HG03442 (cell line): ENCODE measurements at regions not wholly inside any gene's neighbourhood (a gene's known extent, or its start where the extent isn't known, plus 50 kb on each side); places are given as distances from the start of the nearest gene placed in this dataset.

Experiments used
- ATAC-seq: cut with Tn5 transposase; IDR thresholded peaks from one replicate; pipeline ENCODE4 v1.9.1; 2021; ENCODE audit warnings: mild to moderate bottlenecking, moderate library complexity; ENCODE audit not compliant: unreplicated experiment

DNA sequence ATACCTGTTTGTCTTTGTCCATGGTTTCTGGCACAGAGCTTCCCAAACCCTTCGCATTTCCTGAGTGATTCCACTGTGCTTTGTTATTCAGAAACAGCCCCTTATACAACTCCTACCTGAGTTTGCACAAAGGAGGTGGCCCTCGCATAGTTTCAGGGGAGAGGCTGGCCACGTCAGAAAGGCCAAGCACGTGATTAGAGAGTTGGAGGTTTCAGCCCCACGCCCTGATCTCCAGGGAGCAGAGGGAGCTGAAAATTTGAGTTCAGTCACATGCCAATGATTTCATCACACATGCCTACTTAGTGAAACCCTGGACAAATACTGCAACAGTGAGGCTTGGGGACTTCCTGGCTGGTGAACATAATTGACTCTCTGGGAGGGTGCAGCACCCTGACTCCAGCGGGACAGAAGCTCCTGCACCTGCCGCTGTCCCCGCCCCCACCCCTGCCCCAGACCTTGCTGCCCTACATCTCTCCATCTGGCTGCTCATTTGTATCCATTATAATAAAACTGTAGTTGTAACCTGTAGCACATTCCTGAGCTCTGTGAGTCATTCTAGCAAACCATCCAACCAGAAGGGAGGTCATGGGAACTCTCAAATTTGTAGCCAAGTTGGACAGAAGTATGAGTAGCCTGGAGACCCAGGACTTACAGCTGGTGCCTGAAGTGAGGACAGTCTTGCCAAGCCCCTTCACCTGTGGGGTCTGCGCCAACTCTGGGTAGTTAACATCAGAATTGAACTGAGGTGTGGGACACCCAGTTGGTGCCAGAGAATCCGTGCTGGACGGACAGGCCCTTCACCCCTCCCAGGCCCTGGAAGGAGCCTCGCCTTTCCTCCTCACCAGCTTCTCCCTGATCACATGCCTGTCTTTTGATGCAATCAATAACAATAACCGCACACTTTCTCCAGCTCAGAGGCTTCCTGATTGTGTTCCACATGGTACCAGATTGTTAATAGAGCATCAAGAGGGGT lies 224.3 kb downstream of the ANAPC1 start:
- ATAC-seq: no peak

DNA sequence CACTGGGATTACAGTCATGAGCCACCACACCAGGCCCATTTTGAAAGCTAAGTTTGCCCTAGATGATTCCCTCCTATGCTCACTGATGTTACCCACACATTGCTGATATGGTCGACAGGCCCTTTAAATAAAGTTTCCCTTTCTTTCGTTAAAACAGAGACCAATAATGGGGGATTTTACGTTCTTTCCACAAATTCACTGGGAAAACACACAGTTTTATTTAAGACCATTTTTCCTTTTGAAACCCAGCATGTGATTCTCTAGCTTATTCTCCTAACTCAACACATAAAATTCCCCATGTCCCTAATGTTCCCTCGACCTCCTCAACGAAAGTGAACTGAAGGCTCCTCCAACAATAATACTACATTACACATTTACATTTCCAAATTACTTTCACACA lies 223.2 kb downstream of the ANAPC1 start:
- no peak for ATAC-seq

GRCh38 chr2:111661286-111661940 lies 222.6 kb downstream of the ANAPC1 start:
- no peak for ATAC-seq

DNA sequence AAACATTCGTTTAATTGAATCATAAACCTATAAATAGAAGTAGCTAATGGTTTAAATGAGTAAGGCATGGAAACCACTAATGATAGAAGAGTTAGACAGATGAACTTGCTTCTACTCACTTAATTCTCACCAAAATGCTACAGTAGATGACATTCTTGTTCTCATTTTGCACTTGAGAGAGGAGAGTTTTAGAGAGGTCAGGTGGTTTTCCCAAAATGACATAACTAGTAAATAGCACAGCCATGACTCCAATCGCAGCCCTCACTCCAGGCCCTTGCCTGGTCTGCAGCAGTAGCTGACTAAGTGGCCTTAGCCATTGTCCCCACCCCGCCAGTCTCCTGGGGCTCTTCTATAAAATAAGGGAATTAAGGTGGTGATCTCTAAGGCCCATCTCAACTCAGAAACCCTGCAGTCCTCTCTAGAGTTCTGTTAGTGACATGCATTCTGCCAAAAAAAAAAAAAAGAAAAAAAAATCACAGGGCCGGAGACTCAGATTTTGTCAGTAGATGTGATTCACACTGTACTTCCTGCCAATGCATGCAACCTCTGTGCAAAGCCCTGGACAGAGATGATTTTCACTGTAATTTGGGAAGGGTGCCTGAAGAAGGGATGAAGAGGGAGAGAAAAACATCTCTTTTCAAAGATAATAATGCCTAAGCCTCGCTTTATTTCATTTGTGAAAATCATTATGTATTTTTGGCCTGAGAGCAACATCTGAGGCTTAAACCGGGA lies 221.8 kb downstream of the ANAPC1 start:
- ATAC-seq: no peak

GRCh38 chr2:111662771-111663470 lies 221.1 kb downstream of the ANAPC1 start:
- ATAC-seq: peak; percentile 89

- no peak for ATAC-seq
Measured at GRCh38 chr2:111663471-111664274, 220.3 kb downstream of the ANAPC1 start.

GRCh38 chr2:111664275-111664850 lies 219.6 kb downstream of the ANAPC1 start:
- no peak for ATAC-seq

- no peak for ATAC-seq
Measured at GRCh38 chr2:111665011-111665410, 219.0 kb downstream of the ANAPC1 start.

DNA sequence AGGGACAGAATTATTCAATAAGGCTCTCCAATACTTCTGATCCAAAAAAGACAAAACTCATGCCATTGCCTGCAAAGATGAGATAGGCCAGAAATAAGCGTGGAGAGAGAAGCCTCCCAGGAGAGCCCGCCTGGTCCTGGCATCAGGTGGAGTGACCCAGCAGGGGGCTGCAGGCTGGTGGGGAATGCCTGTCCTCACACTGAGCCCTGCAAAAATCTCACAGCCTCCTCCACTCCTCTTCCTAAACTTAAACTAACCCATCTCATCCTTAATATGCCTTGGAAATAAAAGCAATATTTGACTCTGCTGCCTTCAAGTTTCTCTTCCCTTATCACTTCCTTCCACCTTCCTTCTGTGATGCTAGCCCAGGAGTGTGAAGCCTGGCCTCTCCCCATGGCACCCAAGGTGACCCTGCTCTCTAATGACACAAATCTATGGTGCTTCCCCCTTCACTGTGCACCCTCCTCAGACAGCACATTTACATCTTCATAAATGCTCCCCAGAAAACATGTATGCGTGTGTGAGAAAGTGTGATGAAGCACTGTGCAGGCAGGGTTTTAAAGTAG lies 218.4 kb downstream of the ANAPC1 start:
- ATAC-seq: no peak

DNA sequence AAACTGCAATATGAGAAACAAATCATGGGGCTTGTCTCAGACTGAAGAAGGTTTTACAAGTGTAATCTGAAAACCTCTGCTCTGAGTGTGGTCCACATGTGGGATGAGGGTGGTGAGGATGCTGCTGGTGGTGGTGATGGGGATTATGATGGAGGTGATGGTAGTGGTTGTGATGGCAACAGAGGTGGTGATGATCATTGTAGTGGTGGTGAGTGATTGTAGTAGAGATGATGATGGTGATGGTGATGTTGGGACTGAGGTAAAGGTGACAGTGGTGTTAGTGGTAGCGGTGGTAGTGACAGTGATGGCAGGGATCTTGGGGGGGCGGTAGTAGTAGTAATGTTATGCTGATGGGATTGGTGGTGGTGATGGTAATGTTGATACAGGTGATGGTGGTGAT lies 217.8 kb downstream of the ANAPC1 start:
- no peak for ATAC-seq

DNA sequence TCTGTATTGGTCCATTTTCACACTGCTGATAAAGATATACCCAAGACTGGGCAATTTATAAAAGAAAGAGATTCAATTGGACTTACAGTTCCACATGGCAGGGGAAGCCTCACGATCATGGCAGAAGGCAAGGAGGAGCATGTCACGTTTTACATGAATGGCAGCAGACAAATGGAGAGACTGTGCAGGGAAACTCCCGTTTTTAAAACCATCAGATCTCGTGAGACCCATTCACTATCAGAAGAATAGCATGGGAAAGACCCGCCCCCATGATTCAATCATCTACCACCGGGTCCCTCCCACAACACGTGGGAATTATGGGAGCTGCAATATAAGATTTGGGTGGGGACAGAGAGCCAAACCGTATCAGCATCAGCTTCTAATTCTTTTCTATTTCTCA lies 217.0 kb downstream of the ANAPC1 start:
- ATAC-seq: no peak

GRCh38 chr2:111667542-111668273 lies 216.3 kb downstream of the ANAPC1 start:
- no peak for ATAC-seq

GRCh38 chr2:111668274-111668616 lies 215.7 kb downstream of the ANAPC1 start:
- no peak for ATAC-seq

GRCh38 chr2:111668741-111669140 lies 215.3 kb downstream of the ANAPC1 start:
- ATAC-seq: no peak

DNA sequence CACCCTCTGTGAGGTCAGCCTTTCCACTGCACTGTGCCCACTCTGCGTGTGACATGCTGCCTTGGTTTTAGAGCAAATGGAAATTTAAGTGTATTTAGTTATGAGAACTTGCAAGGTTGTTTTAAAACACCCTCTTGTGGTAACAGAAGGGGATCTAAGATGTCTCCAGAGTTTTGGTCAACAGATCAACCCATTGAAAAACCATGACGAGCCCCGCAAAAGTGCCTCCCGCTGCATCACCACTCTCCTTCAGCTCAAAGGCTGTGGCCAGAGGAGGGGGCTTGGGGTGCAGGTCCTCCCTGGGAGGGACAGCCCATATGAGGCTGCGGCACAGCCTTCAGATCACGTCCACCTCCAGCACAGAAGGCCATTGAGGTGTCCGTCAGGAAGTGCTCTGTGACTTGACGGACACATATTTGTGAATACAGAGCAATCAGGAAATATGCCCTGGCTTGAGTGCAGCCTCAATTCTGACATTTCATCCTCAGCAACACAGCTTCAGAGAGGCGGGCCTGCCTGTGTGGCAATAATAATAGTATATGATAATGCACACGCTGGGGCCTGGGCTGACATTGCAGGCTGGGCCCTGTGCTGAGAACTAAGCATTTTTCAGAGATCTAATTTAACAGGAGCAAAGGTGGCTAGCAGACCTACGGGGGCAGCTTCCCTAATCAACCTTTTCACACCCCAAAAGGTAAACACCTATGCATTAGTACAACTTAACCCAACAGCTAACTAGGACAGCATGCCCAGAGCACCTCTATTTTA lies 213.9 kb downstream of the ANAPC1 start:
- ATAC-seq: no peak

DNA sequence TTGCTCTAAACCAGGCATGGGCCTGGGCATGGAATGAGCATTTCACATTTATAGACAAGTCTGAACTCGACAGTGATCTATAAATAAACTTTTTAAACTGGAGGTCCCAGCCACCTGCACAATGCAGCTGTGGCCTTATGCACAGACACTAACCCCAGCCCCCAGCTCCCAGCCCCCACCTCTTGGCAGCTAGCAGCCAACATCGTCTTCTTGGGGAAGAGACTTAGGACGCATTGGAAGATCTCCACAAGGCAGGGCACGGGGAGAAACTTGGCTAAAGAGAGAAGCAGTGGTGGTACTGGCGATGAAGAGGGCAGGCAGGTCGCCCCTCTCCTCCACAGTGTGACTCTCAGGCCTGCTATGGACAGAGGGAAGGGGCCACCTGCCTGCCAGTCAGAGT lies 213.2 kb downstream of the ANAPC1 start:
- ATAC-seq: no peak

DNA sequence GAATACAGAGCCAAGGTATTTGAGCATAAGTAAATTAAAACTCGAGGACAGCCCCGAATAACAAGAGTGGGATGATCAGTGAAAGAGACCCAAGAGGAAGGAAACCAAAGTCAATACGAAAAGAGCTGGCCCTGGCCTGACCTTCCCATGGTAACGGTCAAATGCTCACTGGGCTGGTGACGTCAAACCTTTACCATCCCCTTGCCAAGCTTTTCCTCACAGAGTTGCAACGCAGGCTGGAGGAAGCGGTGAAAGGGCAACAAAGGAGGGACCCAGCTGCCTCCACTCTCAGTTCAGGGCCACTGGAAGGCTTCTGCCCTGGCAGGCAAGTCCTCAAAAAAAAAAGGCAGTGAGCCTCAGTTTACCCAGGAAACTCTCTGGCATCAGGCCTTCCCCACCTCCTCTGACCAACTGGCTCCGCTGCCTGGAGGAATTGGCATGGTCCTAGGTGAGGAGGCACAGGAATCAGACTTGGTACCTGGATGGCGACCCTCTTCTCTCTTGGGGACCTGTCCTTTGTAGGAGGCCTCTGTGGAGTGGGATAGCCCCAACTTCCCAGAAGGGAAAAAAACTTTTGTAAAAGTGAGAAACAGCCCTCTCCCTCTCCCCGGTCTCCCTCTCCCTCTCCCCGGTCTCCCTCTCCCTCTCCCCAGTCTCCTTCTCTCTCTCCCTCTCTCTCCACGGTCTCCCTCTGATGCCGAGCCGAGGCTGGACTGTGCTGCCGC lies 212.4 kb downstream of the ANAPC1 start:
- no peak for ATAC-seq
